ENCODE measurements at regions not wholly inside any gene's neighbourhood (a gene's known extent, or its start where the extent isn't known, plus 50 kb on each side); places are given as distances from the start of the nearest gene placed in this dataset.
"Not testable (repeated sequence)": the region's sequence is repeated elsewhere in the genome, so short reads cannot be mapped to it uniquely, and the experiment has no call there.

- Histone ChIP-seq H3K27me3 (ENCODE audit: control insufficient read depth in 1 of 2, insufficient read depth in 2 of 2, low read length in 2 of 2) (no peaks in the 10 kb centered on the region), H3K4me3 (ENCODE audit: low read depth in 1 of 2, low read length in 2 of 2) (no peak overlapping the region), H3K9me3 (ENCODE audit: control insufficient read depth in 2 of 2, insufficient read depth in 1 of 2, low read depth in 1 of 2, low read length in 1 of 2) (no peaks in the 10 kb centered on the region), H3K4me1 (ENCODE audit: control insufficient read depth in 2 of 2, insufficient read depth in 2 of 2, low read length in 1 of 2) (no peaks in the 10 kb centered on the region), H3K27ac (ENCODE audit: low read depth in 2 of 2, low read length in 1 of 2) (no peak overlapping the region), H3K36me3 (ENCODE audit: control insufficient read depth in 2 of 2, insufficient read depth in 2 of 2, low read length in 1 of 2) (no peaks in the 10 kb centered on the region)
- WGBS, 2 donors, result 84 to 85% methylated on average over 4 of the region's 4 CpGs
Measured at GRCh38 chr7:142638581-142638980, 110.7 kb upstream of the PRSS1 start.

- 64 to 70% methylated on average over 5 of the region's 5 CpGs for WGBS, 2 donors
- Histone ChIP-seq H3K36me3 (ENCODE audit: control insufficient read depth in 2 of 2, insufficient read depth in 2 of 2, low read length in 1 of 2) (no peaks in the 10 kb centered on the region), H3K4me1 (ENCODE audit: control insufficient read depth in 2 of 2, insufficient read depth in 2 of 2, low read length in 1 of 2) (no peaks in the 10 kb centered on the region), H3K27ac (ENCODE audit: low read depth in 2 of 2, low read length in 1 of 2) (no peak overlapping the region), H3K4me3 (ENCODE audit: low read depth in 1 of 2, low read length in 2 of 2) (no peak overlapping the region), H3K27me3 (ENCODE audit: control insufficient read depth in 1 of 2, insufficient read depth in 2 of 2, low read length in 2 of 2) (no peaks in the 10 kb centered on the region), H3K9me3 (ENCODE audit: control insufficient read depth in 2 of 2, insufficient read depth in 1 of 2, low read depth in 1 of 2, low read length in 1 of 2) (no peaks in the 10 kb centered on the region)
Measured at GRCh38 chr7:142637240-142637639, 112.0 kb upstream of the PRSS1 start.

GRCh38 chr7:142636751-142637150 is 112.5 kb upstream of the PRSS1 start:
- Histone ChIP-seq H3K27ac (ENCODE audit: low read depth in 2 of 2, low read length in 1 of 2) (no peak overlapping the region), H3K4me3 (ENCODE audit: low read depth in 1 of 2, low read length in 2 of 2) (no peak overlapping the region), H3K36me3 (ENCODE audit: control insufficient read depth in 2 of 2, insufficient read depth in 2 of 2, low read length in 1 of 2) (no peaks in the 10 kb centered on the region), H3K9me3 (ENCODE audit: control insufficient read depth in 2 of 2, insufficient read depth in 1 of 2, low read depth in 1 of 2, low read length in 1 of 2) (no peaks in the 10 kb centered on the region), H3K4me1 (ENCODE audit: control insufficient read depth in 2 of 2, insufficient read depth in 2 of 2, low read length in 1 of 2) (no peaks in the 10 kb centered on the region), H3K27me3 (ENCODE audit: control insufficient read depth in 1 of 2, insufficient read depth in 2 of 2, low read length in 2 of 2) (no peaks in the 10 kb centered on the region)
- 72 to 73% methylated on average over 6 of the region's 6 CpGs for WGBS, 2 donors

GRCh38 chr7:142636107-142636506 is 113.2 kb upstream of the PRSS1 start:
- H3K27ac ChIP-seq (ENCODE audit: low read depth in 2 of 2, low read length in 1 of 2); H3K36me3 ChIP-seq (ENCODE audit: control insufficient read depth in 2 of 2, insufficient read depth in 2 of 2, low read length in 1 of 2); H3K27me3 ChIP-seq (ENCODE audit: control insufficient read depth in 1 of 2, insufficient read depth in 2 of 2, low read length in 2 of 2); H3K4me1 ChIP-seq (ENCODE audit: control insufficient read depth in 2 of 2, insufficient read depth in 2 of 2, low read length in 1 of 2); H3K9me3 ChIP-seq (ENCODE audit: control insufficient read depth in 2 of 2, insufficient read depth in 1 of 2, low read depth in 1 of 2, low read length in 1 of 2); H3K4me3 ChIP-seq (ENCODE audit: low read depth in 1 of 2, low read length in 2 of 2): not testable (repeated sequence)
- 89 to 95% methylated on average over 3 of the region's 3 CpGs for WGBS, 2 donors

GRCh38 chr7:142632271-142633134 is 116.8 kb upstream of the PRSS1 start:
- H3K4me3 ChIP-seq (ENCODE audit: low read depth in 1 of 2, low read length in 2 of 2), result no peak overlapping the region
- H3K27me3 ChIP-seq (ENCODE audit: control insufficient read depth in 1 of 2, insufficient read depth in 2 of 2, low read length in 2 of 2), result no peaks in the 10 kb centered on the region
- 24 to 26% methylated on average over 17 of the region's 17 CpGs for WGBS, 2 donors
- no peaks in the 10 kb centered on the region for H3K36me3 ChIP-seq (ENCODE audit: control insufficient read depth in 2 of 2, insufficient read depth in 2 of 2, low read length in 1 of 2)
- H3K9me3 ChIP-seq (ENCODE audit: control insufficient read depth in 2 of 2, insufficient read depth in 1 of 2, low read depth in 1 of 2, low read length in 1 of 2), result no peaks in the 10 kb centered on the region
- no peak overlapping the region for H3K27ac ChIP-seq (ENCODE audit: low read depth in 2 of 2, low read length in 1 of 2)
- H3K4me1 ChIP-seq (ENCODE audit: control insufficient read depth in 2 of 2, insufficient read depth in 2 of 2, low read length in 1 of 2), result no peaks in the 10 kb centered on the region

GRCh38 chr7:142629588-142630260 is 119.5 kb upstream of the PRSS1 start:
- Histone ChIP-seq H3K4me1 (ENCODE audit: control insufficient read depth in 2 of 2, insufficient read depth in 2 of 2, low read length in 1 of 2) (no peaks in the 10 kb centered on the region), H3K36me3 (ENCODE audit: control insufficient read depth in 2 of 2, insufficient read depth in 2 of 2, low read length in 1 of 2) (no peaks in the 10 kb centered on the region), H3K9me3 (ENCODE audit: control insufficient read depth in 2 of 2, insufficient read depth in 1 of 2, low read depth in 1 of 2, low read length in 1 of 2) (no peaks in the 10 kb centered on the region), H3K4me3 (ENCODE audit: low read depth in 1 of 2, low read length in 2 of 2) (no peak overlapping the region), H3K27ac (ENCODE audit: low read depth in 2 of 2, low read length in 1 of 2) (no peak overlapping the region), H3K27me3 (ENCODE audit: control insufficient read depth in 1 of 2, insufficient read depth in 2 of 2, low read length in 2 of 2) (no peaks in the 10 kb centered on the region)
- WGBS, 2 donors, result 68 to 73% methylated on average over 15 of the region's 15 CpGs

- Histone ChIP-seq H3K27ac (ENCODE audit: low read depth in 2 of 2, low read length in 1 of 2) (no peak overlapping the region), H3K27me3 (ENCODE audit: control insufficient read depth in 1 of 2, insufficient read depth in 2 of 2, low read length in 2 of 2) (no peaks in the 10 kb centered on the region), H3K4me1 (ENCODE audit: control insufficient read depth in 2 of 2, insufficient read depth in 2 of 2, low read length in 1 of 2) (no peaks in the 10 kb centered on the region), H3K36me3 (ENCODE audit: control insufficient read depth in 2 of 2, insufficient read depth in 2 of 2, low read length in 1 of 2) (no peaks in the 10 kb centered on the region), H3K4me3 (ENCODE audit: low read depth in 1 of 2, low read length in 2 of 2) (no peak overlapping the region), H3K9me3 (ENCODE audit: control insufficient read depth in 2 of 2, insufficient read depth in 1 of 2, low read depth in 1 of 2, low read length in 1 of 2) (no peaks in the 10 kb centered on the region)
- WGBS, 2 donors, result 47 to 63% methylated on average over 1 of the region's 1 CpG
Measured at GRCh38 chr7:142628945-142629344, 120.3 kb upstream of the PRSS1 start.

GRCh38 chr7:142627223-142627622 is 122.0 kb upstream of the PRSS1 start:
- not testable (repeated sequence) for H3K4me3 ChIP-seq (ENCODE audit: low read depth in 1 of 2, low read length in 2 of 2); H3K27me3 ChIP-seq (ENCODE audit: control insufficient read depth in 1 of 2, insufficient read depth in 2 of 2, low read length in 2 of 2)
- WGBS, 2 donors, result 83 to 84% methylated on average over 11 of the region's 11 CpGs

GRCh38 chr7:142626420-142627035 is 122.7 kb upstream of the PRSS1 start:
- H3K27ac ChIP-seq (ENCODE audit: low read depth in 2 of 2, low read length in 1 of 2), result no peak overlapping the region
- H3K27me3 ChIP-seq (ENCODE audit: control insufficient read depth in 1 of 2, insufficient read depth in 2 of 2, low read length in 2 of 2), result no peaks in the 10 kb centered on the region
- 53 to 57% methylated on average over 12 of the region's 12 CpGs for WGBS, 2 donors
- H3K4me1 ChIP-seq (ENCODE audit: control insufficient read depth in 2 of 2, insufficient read depth in 2 of 2, low read length in 1 of 2), result no peaks in the 10 kb centered on the region
- no peak overlapping the region for H3K4me3 ChIP-seq (ENCODE audit: low read depth in 1 of 2, low read length in 2 of 2)
- H3K36me3 ChIP-seq (ENCODE audit: control insufficient read depth in 2 of 2, insufficient read depth in 2 of 2, low read length in 1 of 2), result no peaks in the 10 kb centered on the region
- H3K9me3 ChIP-seq (ENCODE audit: control insufficient read depth in 2 of 2, insufficient read depth in 1 of 2, low read depth in 1 of 2, low read length in 1 of 2), result no peaks in the 10 kb centered on the region

More at GRCh38 chr7:142627223-142627622, 122.0 kb upstream of the PRSS1 start:
- not testable (repeated sequence) for H3K4me1 ChIP-seq (ENCODE audit: control insufficient read depth in 2 of 2, insufficient read depth in 2 of 2, low read length in 1 of 2); H3K36me3 ChIP-seq (ENCODE audit: control insufficient read depth in 2 of 2, insufficient read depth in 2 of 2, low read length in 1 of 2); H3K9me3 ChIP-seq (ENCODE audit: control insufficient read depth in 2 of 2, insufficient read depth in 1 of 2, low read depth in 1 of 2, low read length in 1 of 2); H3K27ac ChIP-seq (ENCODE audit: low read depth in 2 of 2, low read length in 1 of 2)
